GM18517 (cell line): ENCODE measurements at regions not wholly inside any gene's neighbourhood (a gene's known extent, or its start where the extent isn't known, plus 50 kb on each side); places are given as distances from the start of the nearest gene placed in this dataset.

Source experiments
- ATAC-seq: cut with Tn5 transposase; IDR thresholded peaks from one replicate; pipeline ENCODE4 v1.9.1; 2021; ENCODE audit warnings: mild to moderate bottlenecking, moderate library complexity; ENCODE audit not compliant: unreplicated experiment

- no peak for ATAC-seq
Measured at GRCh38 chr4:95985791-95986550, 146.1 kb downstream of the PDHA2 start.

- ATAC-seq, result no peak
Measured at GRCh38 chr4:95987851-95988250, 148.0 kb downstream of the PDHA2 start.

GRCh38 chr4:95998311-95998710 is 158.4 kb downstream of the PDHA2 start:
- ATAC-seq, result no peak

- no peak for ATAC-seq
Measured at GRCh38 chr4:96003951-96004740, 164.3 kb downstream of the PDHA2 start.

- ATAC-seq, result no peak
Measured at GRCh38 chr4:96009427-96010119, 169.7 kb downstream of the PDHA2 start.

GRCh38 chr4:96012687-96013086 is 172.8 kb downstream of the PDHA2 start:
- no peak for ATAC-seq

- no peak for ATAC-seq
Measured at GRCh38 chr4:96016634-96017299, 176.9 kb downstream of the PDHA2 start.

GRCh38 chr4:96025011-96025410 is 185.1 kb downstream of the PDHA2 start:
- no peak for ATAC-seq

- ATAC-seq, result no peak
Measured at GRCh38 chr4:96035727-96036126, 195.8 kb downstream of the PDHA2 start.

- ATAC-seq, result no peak
Measured at GRCh38 chr4:96036781-96037180, 196.9 kb downstream of the PDHA2 start.

GRCh38 chr4:96037705-96038104 is 197.8 kb downstream of the PDHA2 start:
- no peak for ATAC-seq

- no peak for ATAC-seq
Measured at GRCh38 chr4:96039217-96039616, 199.3 kb downstream of the PDHA2 start.

- ATAC-seq, result no peak
Measured at GRCh38 chr4:96039803-96040436, 200.0 kb downstream of the PDHA2 start.

- no peak for ATAC-seq
Measured at GRCh38 chr4:96044971-96045370, 205.1 kb downstream of the PDHA2 start.

GRCh38 chr4:96052827-96053226 is 212.9 kb downstream of the PDHA2 start:
- ATAC-seq, result no peak

GRCh38 chr4:96056346-96056934 is 216.5 kb downstream of the PDHA2 start:
- ATAC-seq, result no peak

- no peak for ATAC-seq
Measured at GRCh38 chr4:96063639-96064038, 223.7 kb downstream of the PDHA2 start.

- ATAC-seq, result no peak
Measured at GRCh38 chr4:96073461-96073860, 233.6 kb downstream of the PDHA2 start.

- ATAC-seq, result no peak
Measured at GRCh38 chr4:96092151-96092705, 252.3 kb downstream of the PDHA2 start.

GRCh38 chr4:96093057-96093456 is 253.2 kb downstream of the PDHA2 start:
- ATAC-seq, result no peak
